Mammary epithelial cell (primary cell): ENCODE measurements at regions not wholly inside any gene's neighbourhood (a gene's known extent, or its start where the extent isn't known, plus 50 kb on each side); places are given as distances from the start of the nearest gene placed in this dataset.

Source experiments
- CTCF ChIP-seq, 2 donors: IDR thresholded peaks in 1 of 2; conservative IDR thresholded peaks in 1 of 2; 2 replicates each; pipeline ENCODE4 v1.5.1; 2011 to 2012; ENCODE audit warnings: inconsistent platforms in 2 of 2, low read length in 2 of 2, mild to moderate bottlenecking in 2 of 2, control low read depth in 1 of 2, low read depth in 1 of 2; ENCODE audit not compliant: insufficient read depth in 1 of 2; ENCODE audit errors: extremely low read depth in 1 of 2
- EZH2 ChIP-seq: IDR thresholded peaks from 2 replicates; pipeline ENCODE4 v1.6.1; 2012; ENCODE audit warnings: low read length, inconsistent platforms, borderline replicate concordance

- TF ChIP-seq CTCF (conservative IDR thresholded peaks at IDR 0.05 in 1 of 2, IDR thresholded peaks at IDR 0.05 in 1 of 2; ENCODE audit: extremely low read depth in 1 of 2, insufficient read depth in 1 of 2, low read depth in 1 of 2, low read length in 2 of 2): no peak
- TF ChIP-seq EZH2: no peak
These were observed 72.1 kb upstream of the HDGFL1 start for GRCh38 chr6:22497276-22497675.
